HL-60 (cell line): ENCODE measurements at regions not wholly inside any gene's neighbourhood (a gene's known extent, or its start where the extent isn't known, plus 50 kb on each side); places are given as distances from the start of the nearest gene placed in this dataset.

ENCODE experiments used
- CTCF ChIP-seq: IDR thresholded peaks from one replicate; pipeline ENCODE4 v1.5.1; 2011; ENCODE audit warnings: low read length, control low read depth, inconsistent platforms; ENCODE audit not compliant: insufficient read depth
- GABPA ChIP-seq: IDR thresholded peaks from 2 replicates; pipeline ENCODE4 v1.6.1; 2012; ENCODE audit warnings: low read depth
- POLR2AphosphoS5 ChIP-seq: IDR thresholded peaks from 2 replicates; pipeline ENCODE4 v1.6.1; 2012; ENCODE audit warnings: low read depth
- REST ChIP-seq: IDR thresholded peaks from 2 replicates; pipeline ENCODE4 v1.6.1; 2012; ENCODE audit warnings: low read depth; ENCODE audit not compliant: insufficient replicate concordance

GRCh38 chr1:217088521-217089284 is 365.5 kb upstream of the ESRRG start:
- TF ChIP-seq CTCF (no peak), POLR2AphosphoS5 (no peak), REST (no peak), GABPA (no peak)
